ENCODE measurements at regions not wholly inside any gene's neighbourhood (a gene's known extent, or its start where the extent isn't known, plus 50 kb on each side); places are given as distances from the start of the nearest gene placed in this dataset.
"Not testable (repeated sequence)": the region's sequence is repeated elsewhere in the genome, so short reads cannot be mapped to it uniquely, and the experiment has no call there.

- Histone ChIP-seq H3K4me1 (ENCODE audit: insufficient read depth, low read length) (peaks cover 17% of the 10 kb centered on the region), H3K4me3 (ENCODE audit: low read length) (no peak overlapping the region), H3K27me3 (ENCODE audit: insufficient read depth, low read length) (no peaks in the 10 kb centered on the region), H3K9me3 (ENCODE audit: low read depth, low read length) (no peaks in the 10 kb centered on the region)
These were observed 115.8 kb upstream of the IGLL5 start for GRCh38 chr22:22771696-22772377.

GRCh38 chr22:22772396-22772795 lies 115.2 kb upstream of the IGLL5 start:
- H3K4me1 ChIP-seq (ENCODE audit: insufficient read depth, low read length), result peaks cover 17% of the 10 kb centered on the region
- no peaks in the 10 kb centered on the region for H3K9me3 ChIP-seq (ENCODE audit: low read depth, low read length)
- H3K27me3 ChIP-seq (ENCODE audit: insufficient read depth, low read length), result no peaks in the 10 kb centered on the region
- H3K4me3 ChIP-seq (ENCODE audit: low read length), result no peak overlapping the region

GRCh38 chr22:22772883-22773282 lies 114.7 kb upstream of the IGLL5 start:
- no peaks in the 10 kb centered on the region for H3K9me3 ChIP-seq (ENCODE audit: low read depth, low read length)
- H3K27me3 ChIP-seq (ENCODE audit: insufficient read depth, low read length), result no peaks in the 10 kb centered on the region
- H3K4me3 ChIP-seq (ENCODE audit: low read length), result no peak overlapping the region
- peaks cover 17% of the 10 kb centered on the region for H3K4me1 ChIP-seq (ENCODE audit: insufficient read depth, low read length)

GRCh38 chr22:22773427-22773826 lies 114.2 kb upstream of the IGLL5 start:
- Histone ChIP-seq H3K4me3 (ENCODE audit: low read length) (no peak overlapping the region), H3K9me3 (ENCODE audit: low read depth, low read length) (no peaks in the 10 kb centered on the region), H3K4me1 (ENCODE audit: insufficient read depth, low read length) (peaks cover 17% of the 10 kb centered on the region), H3K27me3 (ENCODE audit: insufficient read depth, low read length) (no peaks in the 10 kb centered on the region)

- H3K9me3 ChIP-seq (ENCODE audit: low read depth, low read length), result no peaks in the 10 kb centered on the region
- H3K27me3 ChIP-seq (ENCODE audit: insufficient read depth, low read length), result no peaks in the 10 kb centered on the region
- H3K4me1 ChIP-seq (ENCODE audit: insufficient read depth, low read length), result peaks cover 17% of the 10 kb centered on the region
- H3K4me3 ChIP-seq (ENCODE audit: low read length), result no peak overlapping the region
These were observed 113.5 kb upstream of the IGLL5 start for GRCh38 chr22:22773979-22774604.

GRCh38 chr22:22774762-22775161 lies 112.9 kb upstream of the IGLL5 start:
- peaks cover 17% of the 10 kb centered on the region for H3K4me1 ChIP-seq (ENCODE audit: insufficient read depth, low read length)
- H3K27me3 ChIP-seq (ENCODE audit: insufficient read depth, low read length); H3K4me3 ChIP-seq (ENCODE audit: low read length): not testable (repeated sequence)

GRCh38 chr22:22776121-22776520 lies 111.5 kb upstream of the IGLL5 start:
- Histone ChIP-seq H3K27me3 (ENCODE audit: insufficient read depth, low read length) (no peaks in the 10 kb centered on the region), H3K9me3 (ENCODE audit: low read depth, low read length) (no peaks in the 10 kb centered on the region), H3K4me3 (ENCODE audit: low read length) (no peak overlapping the region), H3K4me1 (ENCODE audit: insufficient read depth, low read length) (peaks cover 17% of the 10 kb centered on the region)

More at GRCh38 chr22:22774762-22775161, 112.9 kb upstream of the IGLL5 start:
- not testable (repeated sequence) for H3K9me3 ChIP-seq (ENCODE audit: low read depth, low read length)

- Histone ChIP-seq H3K4me1 (ENCODE audit: insufficient read depth, low read length) (peaks cover 12% of the 10 kb centered on the region), H3K9me3 (ENCODE audit: low read depth, low read length) (no peaks in the 10 kb centered on the region), H3K27me3 (ENCODE audit: insufficient read depth, low read length) (no peaks in the 10 kb centered on the region), H3K4me3 (ENCODE audit: low read length) (no peak overlapping the region)
These were observed 108.4 kb upstream of the IGLL5 start for GRCh38 chr22:22779213-22779612.

- H3K4me3 ChIP-seq (ENCODE audit: low read length), result no peak overlapping the region
- H3K4me1 ChIP-seq (ENCODE audit: insufficient read depth, low read length), result peaks cover 12% of the 10 kb centered on the region
- no peaks in the 10 kb centered on the region for H3K9me3 ChIP-seq (ENCODE audit: low read depth, low read length)
- H3K27me3 ChIP-seq (ENCODE audit: insufficient read depth, low read length), result no peaks in the 10 kb centered on the region
These were observed 104.0 kb upstream of the IGLL5 start for GRCh38 chr22:22783575-22783974.

GRCh38 chr22:22784249-22785039 lies 103.2 kb upstream of the IGLL5 start:
- no peaks in the 10 kb centered on the region for H3K9me3 ChIP-seq (ENCODE audit: low read depth, low read length)
- peaks cover 21% of the 10 kb centered on the region for H3K4me1 ChIP-seq (ENCODE audit: insufficient read depth, low read length)
- no peak overlapping the region for H3K4me3 ChIP-seq (ENCODE audit: low read length)
- H3K27me3 ChIP-seq (ENCODE audit: insufficient read depth, low read length), result no peaks in the 10 kb centered on the region

- Histone ChIP-seq H3K4me3 (ENCODE audit: low read length) (no peak overlapping the region), H3K4me1 (ENCODE audit: insufficient read depth, low read length) (peaks cover 30% of the 10 kb centered on the region), H3K9me3 (ENCODE audit: low read depth, low read length) (no peaks in the 10 kb centered on the region), H3K27me3 (ENCODE audit: insufficient read depth, low read length) (no peaks in the 10 kb centered on the region)
These were observed 102.1 kb upstream of the IGLL5 start for GRCh38 chr22:22785316-22786065.

GRCh38 chr22:22786301-22787115 lies 101.1 kb upstream of the IGLL5 start:
- no peaks in the 10 kb centered on the region for H3K9me3 ChIP-seq (ENCODE audit: low read depth, low read length)
- H3K4me3 ChIP-seq (ENCODE audit: low read length), result no peak overlapping the region
- no peaks in the 10 kb centered on the region for H3K27me3 ChIP-seq (ENCODE audit: insufficient read depth, low read length)
- H3K4me1 ChIP-seq (ENCODE audit: insufficient read depth, low read length), result peaks cover 39% of the 10 kb centered on the region

GRCh38 chr22:22787151-22787550 lies 100.5 kb upstream of the IGLL5 start:
- Histone ChIP-seq H3K4me3 (ENCODE audit: low read length) (no peak overlapping the region), H3K27me3 (ENCODE audit: insufficient read depth, low read length) (no peaks in the 10 kb centered on the region), H3K4me1 (ENCODE audit: insufficient read depth, low read length) (peaks cover 45% of the 10 kb centered on the region), H3K9me3 (ENCODE audit: low read depth, low read length) (no peaks in the 10 kb centered on the region)

GRCh38 chr22:22787786-22788459 lies 99.7 kb upstream of the IGLL5 start:
- no peaks in the 10 kb centered on the region for H3K9me3 ChIP-seq (ENCODE audit: low read depth, low read length)
- H3K4me3 ChIP-seq (ENCODE audit: low read length), result no peak overlapping the region
- H3K27me3 ChIP-seq (ENCODE audit: insufficient read depth, low read length), result no peaks in the 10 kb centered on the region
- peaks cover 53% of the 10 kb centered on the region for H3K4me1 ChIP-seq (ENCODE audit: insufficient read depth, low read length)

All from mononuclear cell (primary cell).